ENCODE measurements at regions not wholly inside any gene's neighbourhood (a gene's known extent, or its start where the extent isn't known, plus 50 kb on each side); places are given as distances from the start of the nearest gene placed in this dataset.
"Not testable (repeated sequence)": the region's sequence is repeated elsewhere in the genome, so short reads cannot be mapped to it uniquely, and the experiment has no call there.

DNA sequence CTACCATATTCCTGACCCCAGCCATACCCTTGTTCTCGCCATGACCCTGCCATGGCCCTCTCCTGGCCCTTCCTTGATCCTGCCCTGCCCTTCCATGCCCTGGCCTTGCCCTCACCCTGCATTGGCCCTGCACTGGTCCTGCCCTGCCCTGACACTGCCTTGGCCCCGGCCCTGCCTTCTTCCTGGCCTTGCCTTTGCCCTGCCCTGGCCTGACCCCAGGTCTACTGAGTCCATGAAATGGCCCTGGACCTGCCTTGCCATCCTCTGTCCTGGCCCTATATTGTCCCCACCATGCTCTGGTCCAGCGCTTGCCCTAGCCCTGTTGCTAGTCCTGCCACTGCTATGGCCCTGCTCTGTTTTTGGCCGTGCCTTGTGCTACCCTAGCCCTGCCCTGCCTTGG lies 536.1 kb downstream of the FOXD4L6 start:
- not testable (repeated sequence) for DNase-seq (ENCODE audit: low spot score)

DNA sequence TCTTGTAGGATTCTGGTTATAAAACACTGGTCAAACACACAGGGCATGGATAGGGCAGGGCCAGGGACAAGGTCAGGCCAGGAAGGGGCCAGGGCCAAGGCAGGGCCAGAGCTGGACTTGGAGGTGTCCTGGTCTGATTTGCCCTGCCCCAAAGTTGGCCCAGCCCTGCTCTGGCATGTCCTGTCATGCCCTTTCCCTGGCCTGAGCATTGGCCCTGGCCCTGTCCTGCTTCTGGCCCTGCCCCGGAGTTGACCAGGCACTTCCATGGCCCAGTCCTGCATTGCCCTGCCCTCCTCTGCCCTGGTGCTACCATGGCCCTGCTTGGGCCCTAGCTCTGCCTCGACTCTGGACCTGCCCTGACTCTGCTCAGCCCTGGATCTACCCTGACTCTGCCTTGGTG lies 536.6 kb downstream of the FOXD4L6 start:
- DNase-seq (ENCODE audit: low spot score): not testable (repeated sequence)

GRCh38 chr9:40587475-40588195 lies 540.8 kb downstream of the FOXD4L6 start:
- not testable (repeated sequence) for DNase-seq (ENCODE audit: low spot score)

- not testable (repeated sequence) for DNase-seq (ENCODE audit: low spot score)
Observed at GRCh38 chr9:40584039-40584438, 544.4 kb downstream of the FOXD4L6 start.

- not testable (repeated sequence) for DNase-seq (ENCODE audit: low spot score)
Observed at GRCh38 chr9:40583230-40583629, 545.3 kb downstream of the FOXD4L6 start.

DNA sequence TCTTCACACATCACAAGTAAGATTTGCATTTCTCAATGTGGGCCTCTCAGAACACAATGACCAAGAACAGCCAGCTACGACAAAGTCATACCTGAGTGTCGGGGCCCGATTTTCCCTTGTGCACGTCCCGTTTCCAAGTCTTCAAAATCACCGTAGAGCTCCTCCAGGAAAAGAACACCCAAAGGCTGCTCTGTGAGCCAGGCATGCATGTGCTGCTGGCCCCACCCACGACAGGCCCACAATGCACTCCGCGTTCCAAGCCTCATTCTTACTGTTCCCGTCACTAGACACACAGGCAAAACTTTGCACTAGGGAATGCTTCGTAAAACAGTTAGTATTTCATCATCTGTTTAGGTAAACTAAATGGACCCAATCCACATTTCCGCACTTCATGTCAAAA lies 549.6 kb downstream of the FOXD4L6 start:
- peak; percentile 0 for DNase-seq (ENCODE audit: low spot score)

Data from HuH-7 (cell line).